ENCODE measurements at regions not wholly inside any gene's neighbourhood (a gene's known extent, or its start where the extent isn't known, plus 50 kb on each side); places are given as distances from the start of the nearest gene placed in this dataset.

- no peaks in the 10 kb centered on the region for H3K4me1 Mint-ChIP-seq (ENCODE audit: low read depth)
- TF ChIP-seq CTCF (IDR thresholded peaks at IDR 0.05): no peak
- ChIA-PET CTCF (no interaction called here), POLR2A (no interaction called here)
- intact Hi-C loops (cut with DNase I, micrococcal nuclease): no loop called here
- H3K9me3 Mint-ChIP-seq: peaks cover 12% of the 10 kb centered on the region
- no peak overlapping the region for H3K27ac Mint-ChIP-seq
- no peaks in the 10 kb centered on the region for H3K9me3 ChIP-seq (ENCODE audit: control insufficient read depth in 1 of 2, insufficient read depth in 1 of 2, low read length in 2 of 2)
- H3K27me3 Mint-ChIP-seq: no peaks in the 10 kb centered on the region
- H3K36me3 ChIP-seq (ENCODE audit: insufficient read depth, low read length): no peaks in the 10 kb centered on the region
- DNase-seq: no peak
- H3K36me3 Mint-ChIP-seq (ENCODE audit: low read depth): no peaks in the 10 kb centered on the region
- no peak overlapping the region for H3K4me3 Mint-ChIP-seq
- H3K27ac ChIP-seq (ENCODE audit: low read depth in 1 of 2, low read length in 2 of 2): no peak overlapping the region
- no peak overlapping the region for H3K4me3 ChIP-seq (ENCODE audit: low read length)
- no peaks in the 10 kb centered on the region for H3K4me1 ChIP-seq (ENCODE audit: insufficient read depth, low read length)
- no peaks in the 10 kb centered on the region for H3K27me3 ChIP-seq (ENCODE audit: control insufficient read depth in 1 of 2, insufficient read depth in 2 of 2, low read length in 2 of 2)
- no peak for ATAC-seq (ENCODE audit: poor library complexity)
Measured at GRCh38 chr4:187449702-187450101, 545.9 kb upstream of the ZFP42 start.

GRCh38 chr4:187451776-187452175 lies 543.8 kb upstream of the ZFP42 start:
- H3K36me3 ChIP-seq (ENCODE audit: insufficient read depth, low read length): no peaks in the 10 kb centered on the region
- no peak overlapping the region for H3K4me3 Mint-ChIP-seq
- H3K9me3 Mint-ChIP-seq: peaks cover 8% of the 10 kb centered on the region
- H3K36me3 Mint-ChIP-seq (ENCODE audit: low read depth): no peaks in the 10 kb centered on the region
- DNase-seq: no peak
- intact Hi-C loops (cut with DNase I, micrococcal nuclease): no loop called here
- ChIA-PET POLR2A (no interaction called here), CTCF (no interaction called here)
- no peaks in the 10 kb centered on the region for H3K4me1 ChIP-seq (ENCODE audit: insufficient read depth, low read length)
- no peaks in the 10 kb centered on the region for H3K27me3 ChIP-seq (ENCODE audit: control insufficient read depth in 1 of 2, insufficient read depth in 2 of 2, low read length in 2 of 2)
- no peaks in the 10 kb centered on the region for H3K27me3 Mint-ChIP-seq
- ATAC-seq (ENCODE audit: poor library complexity): no peak
- no peak for TF ChIP-seq CTCF (IDR thresholded peaks at IDR 0.05)
- no peak overlapping the region for H3K27ac ChIP-seq (ENCODE audit: low read depth in 1 of 2, low read length in 2 of 2)
- no peak overlapping the region for H3K27ac Mint-ChIP-seq
- H3K4me1 Mint-ChIP-seq (ENCODE audit: low read depth): no peaks in the 10 kb centered on the region
- no peak overlapping the region for H3K4me3 ChIP-seq (ENCODE audit: low read length)
- peaks cover 0 to 3% of the 10 kb centered on the region in 2 experiments for H3K9me3 ChIP-seq (ENCODE audit: control insufficient read depth in 1 of 2, insufficient read depth in 1 of 2, low read length in 2 of 2)

- Histone ChIP-seq H3K27me3 (ENCODE audit: control insufficient read depth in 1 of 2, insufficient read depth in 2 of 2, low read length in 2 of 2) (no peaks in the 10 kb centered on the region), H3K9me3 (ENCODE audit: control insufficient read depth in 1 of 2, insufficient read depth in 1 of 2, low read length in 2 of 2) (peaks cover 0 to 19% of the 10 kb centered on the region in 2 experiments), H3K4me3 (ENCODE audit: low read length) (no peak overlapping the region), H3K27ac (ENCODE audit: low read depth in 1 of 2, low read length in 2 of 2) (no peak overlapping the region), H3K4me1 (ENCODE audit: insufficient read depth, low read length) (no peaks in the 10 kb centered on the region), H3K36me3 (ENCODE audit: insufficient read depth, low read length) (no peaks in the 10 kb centered on the region)
- Mint-ChIP-seq H3K4me1 (ENCODE audit: low read depth) (no peaks in the 10 kb centered on the region), H3K36me3 (ENCODE audit: low read depth) (no peaks in the 10 kb centered on the region), H3K4me3 (no peak overlapping the region), H3K27me3 (no peaks in the 10 kb centered on the region), H3K27ac (no peak overlapping the region), H3K9me3 (peaks cover 3% of the 10 kb centered on the region)
- TF ChIP-seq CTCF (IDR thresholded peaks at IDR 0.05): no peak
- CTCF ChIA-PET: no interaction called here
- intact Hi-C loops (cut with DNase I, micrococcal nuclease): no loop called here
- ATAC-seq (ENCODE audit: poor library complexity) (no peak), DNase-seq (no peak)
- POLR2A ChIA-PET: no interaction called here
Measured at GRCh38 chr4:187460016-187460415, 535.6 kb upstream of the ZFP42 start.
